ENCODE measurements at regions not wholly inside any gene's neighbourhood (a gene's known extent, or its start where the extent isn't known, plus 50 kb on each side); places are given as distances from the start of the nearest gene placed in this dataset.
"Not testable (repeated sequence)": the region's sequence is repeated elsewhere in the genome, so short reads cannot be mapped to it uniquely, and the experiment has no call there.

- peak; percentile 77 for TF ChIP-seq GLIS1 (tag by site-specific recombination; IDR thresholded peaks at IDR 0.05)
- 0 out of 2 replicates have a peak, but pooled peaks have one; percentile 43 for TF ChIP-seq TSHZ1 (tag by site-specific recombination; IDR thresholded peaks at IDR 0.05; ENCODE audit: borderline replicate concordance)
- peak; percentile 55; the same call in 1 of the 2 replicates for TF ChIP-seq ZNF692 (tag by site-specific recombination; IDR thresholded peaks at IDR 0.05)
- peak; percentile 37; the same call in 1 of the 2 replicates for TF ChIP-seq KLF8 (tag by site-specific recombination; IDR thresholded peaks at IDR 0.05)
- TF ChIP-seq ZNF843 (tag by site-specific recombination; IDR thresholded peaks at IDR 0.05) = peak; percentile 72
- TF ChIP-seq PRDM10 (tag by site-specific recombination; IDR thresholded peaks at IDR 0.05) = 0 out of 2 replicates have a peak, but pooled peaks have one; percentile 16
- TF ChIP-seq ZBTB20 (tag by site-specific recombination; IDR thresholded peaks at IDR 0.05) = 0 out of 2 replicates have a peak, but pooled peaks have one; percentile 40
- TF ChIP-seq YY1 (tag by site-specific recombination; IDR thresholded peaks at IDR 0.05) = 0 out of 2 replicates have a peak, but pooled peaks have one; percentile 21
- peak; percentile 30; the same call in 1 of the 2 replicates for TF ChIP-seq PATZ1 (tag by site-specific recombination; IDR thresholded peaks at IDR 0.05)
- TF ChIP-seq ZNF600 (tag by site-specific recombination; IDR thresholded peaks at IDR 0.05) = peak; percentile 95
- TF ChIP-seq ZNF660 (tag by site-specific recombination; IDR thresholded peaks at IDR 0.05) = peak; percentile 43; the same call in 1 of the 2 replicates
- TF ChIP-seq ZNF629 (tag by site-specific recombination; IDR thresholded peaks at IDR 0.05) = peak; percentile 59
- TF ChIP-seq IKZF3 (tag by site-specific recombination; IDR thresholded peaks at IDR 0.05) = peak; percentile 61
- TF ChIP-seq SP7 (tag by site-specific recombination; IDR thresholded peaks at IDR 0.05) = peak; percentile 36
- TF ChIP-seq INSM2 (tag by site-specific recombination; IDR thresholded peaks at IDR 0.05) = peak; percentile 33; the same call in 1 of the 2 replicates
Observed at GRCh38 chr3:125886006-125886405, 83.0 kb upstream of the ROPN1B start (continued).

GRCh38 chr3:125899181-125899580 lies 69.8 kb upstream of the ROPN1B start:
- H3K4me3 ChIP-seq (ENCODE audit: low read depth, low read length); CTCF ChIA-PET; H3K27ac ChIP-seq (ENCODE audit: extremely low read depth, low read depth, low read length); H3K36me3 ChIP-seq (ENCODE audit: control insufficient read depth in 2 of 2, insufficient read depth in 1 of 2, low read length in 2 of 2); H3K4me1 ChIP-seq (ENCODE audit: control insufficient read depth, insufficient read depth, low read length); POLR2A ChIA-PET; H3K9me3 ChIP-seq (ENCODE audit: control insufficient read depth, insufficient read depth, low read depth, low read length): not testable (repeated sequence)

- H3K4me3 ChIP-seq (ENCODE audit: low read depth, low read length); H3K36me3 ChIP-seq (ENCODE audit: control insufficient read depth in 2 of 2, insufficient read depth in 1 of 2, low read length in 2 of 2); H3K27ac ChIP-seq (ENCODE audit: extremely low read depth, low read depth, low read length); H3K9me3 ChIP-seq (ENCODE audit: control insufficient read depth, insufficient read depth, low read depth, low read length); POLR2A ChIA-PET; CTCF ChIA-PET; H3K4me1 ChIP-seq (ENCODE audit: control insufficient read depth, insufficient read depth, low read length): not testable (repeated sequence)
Observed at GRCh38 chr3:125901473-125901872, 67.5 kb upstream of the ROPN1B start.

- CTCF ChIA-PET; H3K4me3 ChIP-seq (ENCODE audit: low read depth, low read length); POLR2A ChIA-PET; H3K27ac ChIP-seq (ENCODE audit: extremely low read depth, low read depth, low read length); H3K9me3 ChIP-seq (ENCODE audit: control insufficient read depth, insufficient read depth, low read depth, low read length); H3K36me3 ChIP-seq (ENCODE audit: control insufficient read depth in 2 of 2, insufficient read depth in 1 of 2, low read length in 2 of 2); H3K4me1 ChIP-seq (ENCODE audit: control insufficient read depth, insufficient read depth, low read length): not testable (repeated sequence)
Observed at GRCh38 chr3:125903780-125904455, 65.1 kb upstream of the ROPN1B start.

Data from HEK293 (cell line).